DMS 273 treated with DMSO at 0.1 percent for 48 hours (cell line): ENCODE measurements at regions not wholly inside any gene's neighbourhood (a gene's known extent, or its start where the extent isn't known, plus 50 kb on each side); places are given as distances from the start of the nearest gene placed in this dataset.

Source experiments
- DNase-seq: peaks from one replicate; lab custom pipeline; 2025; lab: John Stamatoyannopoulos, UW

DNA sequence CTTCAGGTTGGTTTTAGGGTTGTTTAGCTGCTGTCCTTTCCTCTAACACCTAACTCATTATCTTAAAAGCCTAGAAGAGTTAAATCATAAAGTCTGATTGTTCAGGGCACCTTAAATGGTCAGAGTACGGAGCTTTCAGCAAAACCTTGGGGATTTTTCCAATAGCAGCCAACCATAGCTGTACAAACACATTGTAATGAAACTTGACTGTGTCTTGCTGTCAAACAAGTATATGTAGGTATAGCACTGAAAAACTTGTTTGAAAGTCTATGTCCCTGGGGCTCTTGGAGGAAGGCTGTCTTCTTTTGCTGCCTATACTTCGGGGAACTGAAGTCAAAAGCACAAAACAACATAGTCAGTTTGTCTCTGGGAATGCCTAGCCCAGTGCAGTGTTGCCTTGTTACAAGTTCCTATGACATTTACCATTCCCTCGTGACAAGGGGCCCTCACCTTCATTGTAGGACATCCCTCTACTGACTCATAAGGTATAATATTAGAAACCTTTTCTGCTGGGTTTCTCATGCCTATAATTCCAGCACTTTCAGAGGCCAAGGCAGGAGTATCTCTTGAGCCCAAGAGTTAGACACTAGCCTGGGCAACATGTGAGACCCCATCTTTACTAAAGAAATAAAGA, 474.5 kb upstream of the NBEA start:
- no peak for DNase-seq

DNA sequence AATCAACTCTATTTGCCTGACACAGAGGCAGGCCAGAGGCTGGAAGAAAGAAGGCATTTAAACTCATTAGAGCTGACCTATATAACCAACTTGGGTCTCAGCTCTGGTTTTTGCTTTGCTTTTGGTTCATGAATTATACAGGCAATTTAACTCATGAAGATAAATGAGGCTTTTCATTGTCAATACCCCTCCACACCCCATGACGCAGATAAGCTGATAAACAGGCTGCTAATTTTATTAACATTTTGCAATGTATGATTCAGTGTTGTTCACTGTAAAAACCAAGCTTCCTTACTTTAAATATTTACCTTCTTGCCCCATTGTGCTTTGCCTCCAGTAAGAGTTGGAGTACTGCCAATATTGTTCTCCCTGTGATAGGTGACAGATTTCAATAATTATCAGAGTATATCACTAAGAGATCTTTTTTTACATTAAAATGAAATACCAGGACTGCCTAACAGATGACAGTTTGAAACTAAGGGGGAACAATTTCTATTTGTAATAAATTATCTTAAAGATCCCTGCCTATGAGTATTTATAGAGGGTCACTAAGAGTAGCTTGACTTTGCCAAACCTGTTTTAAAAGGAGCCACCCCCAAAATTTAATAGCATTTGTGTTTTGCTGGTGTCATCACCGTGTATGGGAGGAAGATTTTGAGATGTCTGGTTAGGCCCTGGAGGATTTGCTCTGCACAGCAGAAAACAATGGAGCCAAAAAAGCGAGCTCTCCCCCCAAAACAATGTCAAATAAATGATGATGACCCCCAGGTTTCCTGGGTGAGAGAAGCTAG, 472.7 kb upstream of the NBEA start:
- no peak for DNase-seq

DNA sequence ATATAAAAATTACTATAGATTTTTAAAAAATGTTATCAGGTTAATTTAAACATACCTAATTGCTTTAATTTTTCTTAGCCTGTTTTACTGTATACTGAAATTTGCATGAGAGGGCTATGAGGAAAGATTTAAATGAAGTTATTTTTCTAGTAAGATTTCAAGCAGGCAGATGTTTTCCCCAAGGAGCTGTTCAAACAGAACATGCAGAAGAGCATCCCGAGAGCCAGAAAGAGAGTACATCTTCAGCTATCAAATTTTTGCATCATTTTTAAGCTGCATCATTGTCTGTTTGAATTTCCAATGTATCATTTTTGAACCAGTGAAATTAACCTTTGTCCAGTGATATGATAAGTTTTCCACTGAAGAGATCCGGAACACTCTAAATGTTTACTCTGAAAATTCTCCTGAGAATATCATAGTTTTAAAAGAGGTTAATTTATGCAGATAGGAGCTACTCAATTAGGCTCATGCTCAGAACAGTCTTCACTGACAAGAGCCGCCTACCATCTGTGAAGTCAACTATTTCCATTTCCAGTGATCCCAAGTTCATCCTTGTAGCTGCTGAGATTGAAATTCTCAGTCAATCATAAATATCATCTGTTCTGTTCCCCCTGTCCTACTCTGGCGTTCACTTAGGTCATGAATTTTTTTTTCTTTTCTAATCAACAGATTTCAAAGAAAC, 467.7 kb upstream of the NBEA start:
- DNase-seq, result no peak

DNA sequence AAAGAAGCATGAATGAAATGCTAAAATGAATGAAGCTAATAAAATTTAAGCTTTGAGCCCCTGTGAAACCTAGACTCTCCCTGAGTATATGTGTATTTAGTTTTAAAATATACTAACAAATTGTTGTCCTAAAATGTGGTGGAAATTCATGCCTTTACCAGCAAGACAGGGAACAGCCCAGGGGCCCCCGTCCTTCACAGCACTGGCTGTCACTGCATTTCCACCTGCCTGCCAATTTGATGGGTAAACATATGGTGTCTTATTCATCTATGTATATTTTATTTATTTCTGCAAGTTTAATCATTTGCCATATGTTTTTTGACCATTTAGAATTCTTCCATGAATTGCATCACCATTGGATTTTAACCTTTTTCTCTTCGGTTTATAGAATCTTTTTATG, 463.7 kb upstream of the NBEA start:
- no peak for DNase-seq

DNA sequence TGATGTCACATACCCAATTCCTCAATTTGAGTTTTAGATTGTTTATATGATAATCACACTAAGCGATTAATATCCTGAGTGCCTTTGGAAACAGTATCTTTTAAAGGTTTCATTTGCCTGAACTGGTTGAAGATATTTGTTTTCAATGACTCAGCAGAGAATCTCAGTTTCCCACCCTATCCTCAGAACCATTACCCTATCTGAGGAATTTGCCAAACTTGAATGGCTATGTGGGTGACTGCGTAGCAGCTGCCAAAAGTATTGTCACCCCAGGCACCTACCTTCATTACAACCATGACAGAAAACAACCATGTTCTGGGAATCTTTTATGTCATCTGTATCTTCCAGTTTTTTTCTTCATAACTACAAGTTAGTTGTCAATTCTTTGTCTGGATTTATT, 440.1 kb upstream of the NBEA start:
- no peak for DNase-seq

DNA sequence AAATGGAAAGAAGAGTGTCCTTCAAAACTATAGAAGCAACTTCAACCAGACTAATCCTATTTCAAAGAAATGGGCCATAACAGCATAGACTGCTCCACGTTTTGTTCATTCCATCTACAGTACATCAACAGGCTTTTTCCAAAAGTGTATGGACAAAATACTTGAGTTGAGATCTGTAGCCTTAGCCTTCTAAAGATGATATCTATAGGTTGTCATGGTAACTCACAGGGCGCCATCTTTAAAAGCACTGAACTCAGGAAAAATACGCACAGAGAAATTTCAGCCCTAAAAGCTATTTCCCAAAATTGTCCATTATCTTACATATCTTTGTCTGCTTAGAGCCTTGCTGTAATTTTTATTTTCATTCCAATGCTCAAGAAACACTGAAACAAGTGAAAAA, 439.4 kb upstream of the NBEA start:
- DNase-seq, result no peak

DNA sequence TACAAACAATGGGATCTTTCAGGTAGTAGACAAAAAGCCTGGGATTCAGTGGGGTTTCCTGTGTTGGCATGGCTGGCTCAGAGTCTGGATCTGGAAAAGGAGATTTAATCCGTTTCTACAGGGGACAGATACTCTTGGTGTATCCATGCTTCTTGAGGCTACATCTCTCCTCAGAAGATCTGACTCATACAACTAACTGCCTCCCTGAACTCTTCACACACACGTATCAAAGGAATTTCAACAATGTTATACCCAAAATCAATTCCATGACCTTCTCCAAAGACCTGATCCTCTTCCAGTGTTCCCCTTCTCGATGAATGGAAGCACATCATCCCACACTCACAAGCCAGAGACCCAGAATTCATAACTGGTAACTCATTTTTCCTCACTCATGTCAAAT, 435.3 kb upstream of the NBEA start:
- no peak for DNase-seq

DNA sequence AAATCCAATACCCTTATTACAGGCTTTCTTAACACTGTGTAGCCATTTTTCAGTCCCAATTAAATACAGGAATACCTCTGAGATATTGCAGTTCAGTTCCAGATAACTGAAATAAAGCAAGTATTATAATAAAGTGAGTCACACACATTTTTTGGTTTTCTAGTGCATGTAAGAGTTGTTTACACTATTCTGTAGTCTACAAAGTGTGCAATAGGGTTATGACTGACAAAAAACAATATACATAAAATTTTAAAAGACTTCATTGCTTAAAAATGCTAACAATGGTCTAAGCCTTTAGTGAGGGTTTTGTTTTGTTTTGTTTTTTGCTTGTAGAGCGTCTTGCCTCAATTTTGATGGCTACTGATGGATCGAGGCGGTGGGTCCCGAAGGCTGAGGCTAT, 434.4 kb upstream of the NBEA start:
- DNase-seq, result no peak

DNA sequence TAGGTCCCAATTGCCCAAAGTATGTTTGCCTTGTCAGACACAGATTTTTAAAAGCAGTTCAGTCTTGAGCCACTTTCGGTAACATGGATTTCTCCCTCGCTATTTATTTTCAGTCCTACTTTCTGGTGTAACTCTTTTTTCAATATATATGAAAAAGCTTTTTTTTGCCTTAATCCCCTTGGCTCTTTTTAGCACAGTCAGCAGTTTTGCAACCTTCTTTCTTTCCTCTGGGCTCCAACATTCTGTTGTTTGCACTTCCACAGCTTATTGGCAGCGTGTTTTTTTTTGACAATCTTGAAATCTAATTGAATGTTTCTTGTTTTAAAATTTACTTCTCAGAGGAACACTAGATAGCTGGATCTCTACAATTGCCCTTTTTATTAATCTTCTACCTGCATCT, 429.3 kb upstream of the NBEA start:
- DNase-seq, result no peak

DNA sequence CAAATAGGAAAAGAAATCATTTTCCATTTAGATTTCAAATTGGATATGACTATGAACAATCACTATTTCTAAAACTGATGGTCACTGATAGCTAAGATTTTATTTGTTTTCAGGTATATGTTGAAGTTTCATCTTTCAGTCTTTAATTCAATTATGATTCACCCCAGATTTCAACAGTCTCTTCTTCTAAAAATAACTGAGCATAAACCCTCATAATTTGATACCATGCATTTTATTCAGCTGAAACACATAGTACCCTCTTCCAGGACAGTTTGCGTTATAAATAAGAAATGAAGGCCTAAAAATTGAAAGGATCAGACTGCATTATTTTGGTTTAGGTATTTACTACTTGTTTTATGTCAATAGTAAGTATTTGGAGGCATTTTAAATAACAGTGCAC, 428.5 kb upstream of the NBEA start:
- no peak for DNase-seq

DNA sequence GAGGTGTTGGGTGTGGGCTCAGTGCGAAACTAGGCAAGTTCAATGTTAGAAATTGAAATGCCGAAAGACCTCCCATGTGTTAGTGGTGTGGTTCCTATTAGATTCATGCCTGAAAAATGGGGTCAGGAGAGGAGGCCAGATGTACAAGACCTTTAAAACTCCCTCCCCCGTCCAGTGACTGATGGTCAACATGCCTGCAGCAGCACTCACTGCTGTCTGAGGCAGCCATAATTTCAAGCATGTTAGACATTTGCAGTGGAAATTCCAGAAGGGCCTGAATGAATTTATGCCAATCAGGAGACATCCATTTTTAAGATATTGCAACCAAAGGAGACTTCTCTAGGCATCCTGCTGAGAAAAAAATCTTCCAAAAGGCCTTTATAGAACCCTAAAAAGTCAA, 426.9 kb upstream of the NBEA start:
- DNase-seq, result no peak

DNA sequence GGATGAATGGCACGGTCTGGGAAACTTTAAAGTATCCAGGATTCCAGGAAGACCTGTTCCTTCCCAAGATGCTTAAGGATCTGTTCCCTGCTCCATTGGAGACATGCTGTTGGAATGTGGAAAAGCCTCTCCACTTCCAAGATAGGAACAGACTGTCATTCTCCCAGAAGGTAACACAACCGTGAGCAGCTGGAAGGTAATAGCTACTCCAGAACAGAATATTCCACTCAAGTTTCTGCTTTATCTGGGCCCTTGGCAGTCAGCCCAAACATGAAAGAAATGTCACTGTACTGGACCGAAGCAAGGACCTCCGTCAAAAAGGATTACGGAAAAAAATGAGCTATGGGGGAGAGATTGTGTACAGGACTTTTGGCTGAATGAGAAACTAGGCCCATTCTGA, 420.9 kb upstream of the NBEA start:
- no peak for DNase-seq

DNA sequence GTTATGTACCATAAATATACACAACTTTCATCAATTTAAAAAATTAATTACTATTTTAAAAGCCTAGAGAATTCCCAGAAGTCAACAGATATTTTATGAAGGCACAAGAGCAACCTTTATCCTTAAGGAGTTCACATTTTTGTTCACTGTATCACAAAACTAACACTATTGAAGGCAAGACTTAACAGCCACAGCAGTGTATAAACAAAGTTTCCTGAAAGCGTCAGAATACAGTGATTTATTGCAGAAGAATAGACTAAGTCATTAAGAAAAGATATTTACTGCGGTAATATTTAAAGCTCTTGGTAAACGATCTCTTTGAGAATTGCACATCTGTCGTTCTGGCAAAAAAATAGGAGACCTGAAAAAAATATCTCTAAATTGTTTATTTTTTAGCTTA, 419.3 kb upstream of the NBEA start:
- DNase-seq, result no peak

DNA sequence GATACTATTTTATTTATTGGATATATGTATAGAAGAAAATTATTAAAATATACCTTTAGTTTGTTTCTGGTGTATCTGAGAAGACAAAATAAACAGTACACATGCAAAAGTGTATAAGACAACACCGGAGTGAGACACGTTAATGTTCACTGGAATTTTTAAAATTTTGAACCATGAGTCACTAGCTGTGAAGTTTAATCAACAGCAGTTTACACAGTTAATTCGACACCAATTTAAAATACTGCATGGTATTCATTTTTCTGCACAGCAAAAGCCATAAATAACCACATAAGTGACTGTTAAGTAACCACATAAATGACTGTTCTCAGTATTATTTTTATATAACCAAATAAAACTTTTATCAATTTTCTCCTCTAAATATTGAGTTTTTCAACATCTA, 418.7 kb upstream of the NBEA start:
- DNase-seq, result no peak

DNA sequence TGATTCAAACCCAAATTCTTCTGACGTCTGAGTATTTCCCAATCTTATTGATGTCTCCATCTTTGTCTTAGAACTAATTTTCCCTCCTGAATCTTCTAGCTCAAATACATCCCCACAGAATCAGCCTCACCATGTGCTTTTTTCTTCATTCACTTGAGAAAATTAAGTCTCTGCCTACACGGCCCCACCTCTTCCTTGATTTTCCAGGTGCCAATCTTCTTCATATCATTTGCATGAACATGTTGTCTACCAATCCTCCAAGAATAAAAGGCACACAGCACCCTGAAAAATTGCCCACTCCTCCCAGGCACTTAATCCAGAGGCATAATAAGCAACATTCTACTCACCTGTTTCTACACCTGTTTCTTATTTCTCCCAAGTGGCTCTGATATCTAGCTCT, 408.1 kb upstream of the NBEA start:
- no peak for DNase-seq

DNA sequence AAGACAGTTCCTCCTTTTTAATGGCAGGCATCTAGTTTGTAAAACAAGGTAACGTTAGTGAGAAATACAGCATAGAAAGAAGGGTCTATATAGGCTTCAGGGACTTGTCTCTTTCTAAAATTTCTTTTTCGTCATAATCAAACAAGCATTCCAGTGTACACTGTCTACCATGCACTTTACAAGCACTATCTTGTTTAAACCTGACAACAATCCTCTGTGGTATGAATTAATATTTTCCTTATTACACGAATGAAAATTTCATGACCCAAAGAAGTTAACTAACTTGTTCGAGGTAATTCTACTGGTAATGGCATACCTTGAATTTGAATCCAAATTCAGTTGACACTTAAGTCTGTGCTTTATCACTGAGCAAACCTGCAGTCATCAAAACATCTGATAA, 399.7 kb upstream of the NBEA start:
- no peak for DNase-seq

DNA sequence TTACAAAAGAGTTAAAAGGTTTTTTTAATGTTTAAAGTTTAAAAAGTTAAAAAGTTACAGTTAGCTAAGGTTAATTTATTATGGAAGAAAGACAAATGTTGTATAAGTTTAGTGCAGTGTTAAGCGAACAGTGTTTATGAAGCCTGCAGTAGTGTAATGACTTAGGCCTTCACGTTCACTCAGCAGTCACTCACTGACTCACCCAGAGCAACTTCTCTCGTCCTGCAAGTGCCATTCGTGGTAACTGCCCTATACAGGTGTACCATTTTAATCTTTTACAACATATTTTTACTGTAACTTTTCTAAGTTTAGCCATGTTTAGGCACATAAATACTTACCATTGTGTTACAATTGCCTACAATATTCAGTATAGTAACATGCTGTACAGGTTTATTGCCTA, 398.2 kb upstream of the NBEA start:
- no peak for DNase-seq

DNA sequence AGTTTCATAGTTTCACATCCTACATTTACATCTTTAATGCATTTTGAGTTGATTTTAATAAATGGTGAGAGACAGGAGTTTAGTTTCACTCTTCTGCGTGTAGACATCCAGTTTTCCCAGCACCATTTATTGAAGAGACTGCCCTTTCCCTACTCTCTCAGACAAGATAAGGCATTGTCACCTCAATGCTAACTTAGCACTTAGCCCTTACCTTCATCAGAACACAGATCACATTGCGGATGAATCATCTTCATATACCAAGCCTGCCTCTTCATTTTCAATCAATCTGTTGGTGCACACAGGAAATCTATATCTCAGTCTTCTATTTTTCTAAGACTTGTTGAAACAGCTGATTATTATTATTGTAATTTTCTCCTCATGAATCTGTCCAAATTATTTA, 396.6 kb upstream of the NBEA start:
- DNase-seq, result no peak

DNA sequence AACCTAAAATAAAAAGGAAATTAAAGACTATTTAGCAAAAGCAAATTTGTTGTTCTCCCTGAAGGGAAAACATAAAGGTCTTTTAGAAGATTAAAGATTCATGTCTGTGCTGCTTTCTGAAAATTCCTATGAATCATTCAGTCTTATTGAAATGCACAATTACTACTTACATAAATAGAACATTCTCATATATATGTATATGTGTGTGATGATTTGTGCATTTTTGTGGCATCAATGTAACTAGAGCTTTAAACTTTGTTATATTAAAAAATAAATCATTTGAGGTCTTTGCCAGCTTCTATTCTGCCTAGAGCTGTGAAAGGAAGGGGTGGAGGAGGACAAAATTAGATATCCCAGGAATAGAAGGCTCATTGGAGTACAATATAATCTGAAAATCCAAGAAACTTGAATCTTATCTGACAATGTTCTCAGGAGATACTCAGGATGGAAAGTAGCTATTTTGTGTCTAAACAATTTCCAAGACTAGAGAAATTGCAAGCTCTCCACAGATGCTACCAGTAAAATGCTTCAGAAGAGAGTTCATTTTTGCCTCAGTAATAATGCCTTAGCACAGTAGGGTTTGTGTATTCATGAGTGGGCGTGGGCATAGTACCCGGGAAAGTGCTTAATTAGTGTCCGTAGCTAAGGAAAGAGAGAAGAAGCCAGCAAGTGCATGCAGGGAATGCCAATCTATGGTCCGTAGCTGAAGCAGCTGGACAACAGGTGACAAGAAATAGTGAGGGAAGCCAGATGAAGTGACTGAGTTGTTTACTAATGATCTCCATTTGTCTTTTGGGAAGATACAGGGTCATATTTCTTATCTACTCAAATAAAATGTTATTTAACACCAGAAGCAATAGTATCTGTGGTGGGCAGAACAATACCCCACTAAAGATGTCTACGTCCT, 395.5 kb upstream of the NBEA start:
- DNase-seq, result no peak

DNA sequence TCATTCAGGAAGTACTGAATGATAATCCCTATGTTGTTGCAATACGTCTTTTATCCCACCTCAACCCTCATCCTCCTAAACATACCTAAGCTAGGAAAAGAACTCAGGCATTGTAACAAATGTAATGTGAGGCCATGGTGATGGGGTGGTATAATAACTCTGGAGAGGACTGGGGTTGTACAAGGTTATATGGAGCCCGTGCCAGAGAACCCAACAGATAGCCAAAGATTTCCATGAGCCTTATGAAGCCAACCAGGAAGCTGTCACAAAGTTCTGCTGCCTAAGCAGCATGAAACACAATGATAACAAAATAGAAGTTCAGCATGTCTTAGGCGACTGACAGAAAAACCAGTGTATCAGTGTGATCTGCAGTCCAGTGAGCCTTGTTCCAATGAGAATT, 394.1 kb upstream of the NBEA start:
- DNase-seq, result no peak

DNA sequence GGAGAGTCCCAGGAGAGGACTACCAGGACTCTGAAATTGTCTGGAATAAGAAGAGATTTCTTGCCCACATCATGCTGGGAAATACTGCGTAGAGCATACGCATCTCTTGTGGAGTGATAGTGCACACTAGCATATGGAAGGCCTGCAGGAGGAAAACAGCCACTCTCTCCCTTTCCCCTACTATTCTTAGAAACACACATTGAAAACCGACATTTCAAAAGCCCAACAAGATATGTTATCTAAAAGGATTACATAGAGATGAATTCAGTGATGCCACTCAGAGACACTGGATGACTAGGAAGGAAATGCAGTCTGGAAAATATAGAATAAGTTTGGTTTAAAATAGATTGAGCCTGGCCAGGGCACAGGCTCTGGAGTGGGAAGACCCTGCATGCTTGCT, 388.7 kb upstream of the NBEA start:
- no peak for DNase-seq

DNA sequence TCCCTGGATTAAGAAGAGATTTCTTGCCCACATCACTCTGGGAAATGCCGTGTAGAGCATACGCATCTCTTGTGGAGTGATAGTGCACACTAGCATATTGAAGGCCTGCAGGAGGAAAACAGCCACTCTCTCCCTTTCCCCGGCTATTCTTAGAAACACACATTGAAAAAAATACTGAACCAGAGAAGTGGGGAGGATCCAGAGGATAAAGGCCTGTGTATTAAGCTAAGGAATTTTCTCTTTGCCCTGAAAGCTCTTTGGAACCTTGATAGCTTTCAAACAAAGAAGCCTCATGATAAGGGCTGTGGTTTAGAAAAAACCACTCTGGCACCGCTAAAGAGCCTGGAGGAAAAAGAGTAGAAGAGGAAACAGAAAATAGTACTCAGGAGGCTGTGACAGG, 386.1 kb upstream of the NBEA start:
- no peak for DNase-seq

DNA sequence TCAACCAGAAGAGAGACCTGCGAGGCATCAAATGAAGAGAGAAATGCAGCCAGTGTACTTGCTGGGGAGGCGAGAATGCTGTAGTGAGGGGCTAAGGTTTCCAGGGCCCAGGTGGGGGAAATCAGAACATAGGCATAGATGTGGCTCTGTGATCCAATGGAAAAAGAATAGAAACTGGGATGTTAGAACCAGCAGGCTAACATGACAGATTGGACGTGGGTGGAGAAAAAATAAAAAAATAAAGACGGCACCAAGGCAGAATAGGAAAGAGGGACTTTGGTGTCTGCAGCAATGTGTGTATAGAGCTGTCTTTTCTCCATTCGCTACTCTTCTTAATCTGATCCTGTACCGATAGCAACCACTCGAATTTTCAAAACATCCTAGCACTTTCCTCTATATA, 381.0 kb upstream of the NBEA start:
- DNase-seq, result no peak
